ENCODE measurements at regions not wholly inside any gene's neighbourhood (a gene's known extent, or its start where the extent isn't known, plus 50 kb on each side); places are given as distances from the start of the nearest gene placed in this dataset.

GRCh38 chr3:155009217-155009616, 70.9 kb upstream of the MME start:
- TF ChIP-seq CTCF (IDR thresholded peaks at IDR 0.05; ENCODE audit: borderline replicate concordance, extremely low read depth, low read length, poor library complexity, severe bottlenecking) (no peak), EZH2 (IDR thresholded peaks at IDR 0.05; ENCODE audit: borderline replicate concordance, low read depth, low read length, severe bottlenecking) (no peak)
